HG02571 (cell line): ENCODE measurements at regions not wholly inside any gene's neighbourhood (a gene's known extent, or its start where the extent isn't known, plus 50 kb on each side); places are given as distances from the start of the nearest gene placed in this dataset.

ENCODE experiments used
- ATAC-seq: cut with Tn5 transposase; IDR thresholded peaks from one replicate; pipeline ENCODE4 v1.9.1; 2021; ENCODE audit warnings: mild to moderate bottlenecking, moderate library complexity; ENCODE audit not compliant: unreplicated experiment

- no peak for ATAC-seq
Measured at GRCh38 chr6:164581563-164581962, 727.8 kb downstream of the C6orf118 start.

GRCh38 chr6:164579035-164579434 lies 730.4 kb downstream of the C6orf118 start:
- no peak for ATAC-seq

- ATAC-seq = no peak
Measured at GRCh38 chr6:164578616-164579015, 730.8 kb downstream of the C6orf118 start.

GRCh38 chr6:164570801-164571200 lies 738.6 kb downstream of the C6orf118 start:
- ATAC-seq = no peak

- ATAC-seq = no peak
Measured at GRCh38 chr6:164569509-164569908, 739.9 kb downstream of the C6orf118 start.

GRCh38 chr6:164563924-164564323 lies 745.5 kb downstream of the C6orf118 start:
- no peak for ATAC-seq

GRCh38 chr6:164561656-164562055 lies 747.7 kb downstream of the C6orf118 start:
- no peak for ATAC-seq

GRCh38 chr6:164554700-164555476 lies 754.5 kb downstream of the C6orf118 start:
- no peak for ATAC-seq

GRCh38 chr6:164554226-164554625 lies 755.2 kb downstream of the C6orf118 start:
- ATAC-seq = no peak

GRCh38 chr6:164551706-164552105 lies 757.7 kb downstream of the C6orf118 start:
- ATAC-seq = no peak

GRCh38 chr6:164547076-164547475 lies 762.3 kb downstream of the C6orf118 start:
- ATAC-seq = no peak

GRCh38 chr6:164546263-164546662 lies 763.1 kb downstream of the C6orf118 start:
- no peak for ATAC-seq

- no peak for ATAC-seq
Measured at GRCh38 chr6:164534070-164534766, 775.2 kb downstream of the C6orf118 start.

- no peak for ATAC-seq
Measured at GRCh38 chr6:164533045-164533362, 776.4 kb downstream of the C6orf118 start.

GRCh38 chr6:164532198-164533044 lies 777.0 kb downstream of the C6orf118 start:
- no peak for ATAC-seq

GRCh38 chr6:164531736-164532135 lies 777.7 kb downstream of the C6orf118 start:
- ATAC-seq = no peak

- no peak for ATAC-seq
Measured at GRCh38 chr6:164528539-164528938, 780.9 kb downstream of the C6orf118 start.

GRCh38 chr6:164523087-164523654 lies 786.2 kb downstream of the C6orf118 start:
- no peak for ATAC-seq

- no peak for ATAC-seq
Measured at GRCh38 chr6:164520916-164521315, 788.5 kb downstream of the C6orf118 start.

- no peak for ATAC-seq
Measured at GRCh38 chr6:164507206-164507940, 802.0 kb downstream of the C6orf118 start.

- no peak for ATAC-seq
Measured at GRCh38 chr6:164505425-164505824, 804.0 kb downstream of the C6orf118 start.
